ENCODE measurements at regions not wholly inside any gene's neighbourhood (a gene's known extent, or its start where the extent isn't known, plus 50 kb on each side); places are given as distances from the start of the nearest gene placed in this dataset.

- intact Hi-C loops (cut with micrococcal nuclease) = no loop called here
- H3K9me3 ChIP-seq (ENCODE audit: control insufficient read depth, insufficient read depth, low read length) = no peaks in the 10 kb centered on the region
- no peak for ATAC-seq
- Mint-ChIP-seq H3K4me3 (no peak overlapping the region), H3K27ac (no peak overlapping the region), H3K4me1 (no peaks in the 10 kb centered on the region), H3K36me3 (no peaks in the 10 kb centered on the region), H3K9me3 (no peaks in the 10 kb centered on the region), H3K27me3 (ENCODE audit: low read depth in 2 of 2) (peaks cover 25 to 31% of the 10 kb centered on the region in 2 donors)
- no peak for TF ChIP-seq CTCF (IDR thresholded peaks at IDR 0.05)
- no peaks in the 10 kb centered on the region for H3K36me3 ChIP-seq (ENCODE audit: control insufficient read depth, insufficient read depth, low read length)
- no peaks in the 10 kb centered on the region for H3K27me3 ChIP-seq (ENCODE audit: control insufficient read depth, insufficient read depth, low read length)
- H3K4me3 ChIP-seq (ENCODE audit: low read length) = no peak overlapping the region
- H3K4me1 ChIP-seq (ENCODE audit: control insufficient read depth, insufficient read depth, low read length) = no peaks in the 10 kb centered on the region
- no peak overlapping the region for H3K27ac ChIP-seq (ENCODE audit: low read length)
- DNase-seq = no peak
- 90% methylated on average over 5 of the region's 5 CpGs for WGBS (ENCODE audit: insufficient coverage)
These were observed 52.3 kb upstream of the ARMC3 start for GRCh38 chr10:22875581-22875980.

GRCh38 chr10:22874189-22874854 is 53.5 kb upstream of the ARMC3 start:
- Histone ChIP-seq H3K36me3 (ENCODE audit: control insufficient read depth, insufficient read depth, low read length) (no peaks in the 10 kb centered on the region), H3K9me3 (ENCODE audit: control insufficient read depth, insufficient read depth, low read length) (no peaks in the 10 kb centered on the region), H3K27me3 (ENCODE audit: control insufficient read depth, insufficient read depth, low read length) (no peaks in the 10 kb centered on the region), H3K4me1 (ENCODE audit: control insufficient read depth, insufficient read depth, low read length) (no peaks in the 10 kb centered on the region), H3K27ac (ENCODE audit: low read length) (no peak overlapping the region), H3K4me3 (ENCODE audit: low read length) (no peak overlapping the region)
- H3K27ac Mint-ChIP-seq = no peak overlapping the region
- ATAC-seq (no peak), DNase-seq (no peak)
- intact Hi-C loops (cut with micrococcal nuclease) = no loop called here
- H3K27me3 Mint-ChIP-seq (ENCODE audit: low read depth in 2 of 2) = peaks cover 19 to 20% of the 10 kb centered on the region in 2 donors
- H3K9me3 Mint-ChIP-seq = no peaks in the 10 kb centered on the region
- 97% methylated on average over 7 of the region's 7 CpGs for WGBS (ENCODE audit: insufficient coverage)
- no peaks in the 10 kb centered on the region for H3K4me1 Mint-ChIP-seq
- TF ChIP-seq CTCF (IDR thresholded peaks at IDR 0.05) = no peak
- no peak overlapping the region for H3K4me3 Mint-ChIP-seq
- no peaks in the 10 kb centered on the region for H3K36me3 Mint-ChIP-seq

- Mint-ChIP-seq H3K9me3 (no peaks in the 10 kb centered on the region), H3K36me3 (no peaks in the 10 kb centered on the region), H3K4me1 (peaks cover 0 to 5% of the 10 kb centered on the region in 2 donors), H3K4me3 (no peak overlapping the region), H3K27ac (no peak overlapping the region), H3K27me3 (ENCODE audit: low read depth in 2 of 2) (no peaks in the 10 kb centered on the region)
- no peak for DNase-seq
- intact Hi-C loops (cut with micrococcal nuclease) = no loop called here
- Histone ChIP-seq H3K9me3 (ENCODE audit: control insufficient read depth, insufficient read depth, low read length) (no peaks in the 10 kb centered on the region), H3K27me3 (ENCODE audit: control insufficient read depth, insufficient read depth, low read length) (no peaks in the 10 kb centered on the region), H3K36me3 (ENCODE audit: control insufficient read depth, insufficient read depth, low read length) (no peaks in the 10 kb centered on the region), H3K4me1 (ENCODE audit: control insufficient read depth, insufficient read depth, low read length) (no peaks in the 10 kb centered on the region), H3K27ac (ENCODE audit: low read length) (no peak overlapping the region), H3K4me3 (ENCODE audit: low read length) (no peak overlapping the region)
- TF ChIP-seq CTCF (IDR thresholded peaks at IDR 0.05) = no peak
- whole genome bisulfite sequencing (ENCODE audit: insufficient coverage) = 92% methylated on average over 2 of the region's 2 CpGs
- no peak for ATAC-seq
These were observed 71.3 kb upstream of the ARMC3 start for GRCh38 chr10:22856444-22857074.
